HG02884 (cell line): ENCODE measurements at regions not wholly inside any gene's neighbourhood (a gene's known extent, or its start where the extent isn't known, plus 50 kb on each side); places are given as distances from the start of the nearest gene placed in this dataset.
"Not testable (repeated sequence)": the region's sequence is repeated elsewhere in the genome, so short reads cannot be mapped to it uniquely, and the experiment has no call there.

ENCODE experiments used
- ATAC-seq: cut with Tn5 transposase; IDR thresholded peaks from one replicate; pipeline ENCODE4 v1.9.1; 2021; ENCODE audit warnings: mild to moderate bottlenecking, moderate library complexity; ENCODE audit not compliant: unreplicated experiment

GRCh38 chr12:11978726-11979384 is 91.9 kb upstream of the BCL2L14 start:
- ATAC-seq, result no peak

DNA sequence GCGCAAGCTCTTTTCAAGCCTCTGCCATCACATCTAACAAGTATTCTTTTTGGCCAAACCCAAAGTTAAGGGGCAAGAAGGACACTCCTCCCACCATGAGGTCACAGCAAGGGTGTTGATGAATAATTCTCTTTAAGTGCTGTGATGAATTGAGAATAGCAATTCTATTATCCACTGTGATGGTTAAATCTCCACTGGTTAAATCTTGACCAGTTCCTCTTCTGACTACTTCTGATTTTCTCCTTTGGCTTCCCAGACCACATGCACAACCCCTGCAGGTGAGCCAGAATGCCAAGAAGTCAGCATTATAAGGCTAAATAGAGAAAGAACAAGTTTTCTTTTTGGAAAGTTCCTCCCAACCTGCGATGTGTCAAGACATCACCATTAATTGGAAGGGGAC is 90.6 kb upstream of the BCL2L14 start:
- ATAC-seq, result no peak

DNA sequence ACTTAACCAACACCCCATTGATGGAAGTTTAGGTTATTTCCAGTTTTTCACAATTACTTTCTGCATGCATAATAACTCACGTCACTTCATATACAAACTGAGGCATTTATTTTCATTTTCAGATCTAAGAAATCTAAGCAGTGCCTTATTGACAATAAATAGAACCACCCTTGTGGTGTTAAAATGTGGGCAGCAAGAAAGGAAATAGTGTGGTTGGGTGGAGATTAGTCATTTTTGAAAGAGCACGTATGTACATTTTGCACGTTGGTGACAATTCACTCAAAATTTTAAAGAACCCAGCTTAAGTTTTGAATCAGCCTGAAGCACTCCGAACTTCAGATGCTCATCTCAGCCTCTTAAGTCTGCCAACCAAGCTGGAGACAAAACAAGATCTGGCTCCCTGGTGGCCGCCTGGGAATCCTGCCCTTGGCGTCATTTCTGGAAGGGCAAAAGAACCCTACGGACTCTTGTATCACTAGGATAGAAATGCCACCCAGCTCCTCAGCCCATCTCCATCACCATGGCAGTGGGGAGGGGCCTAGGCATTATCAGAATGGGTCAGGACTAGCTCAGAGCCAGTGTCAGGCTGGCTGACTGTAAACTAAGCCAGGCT is 89.5 kb upstream of the BCL2L14 start:
- peak; percentile 81 for ATAC-seq

- ATAC-seq, result no peak
These were observed 86.3 kb upstream of the BCL2L14 start for GRCh38 chr12:11984417-11984816.

DNA sequence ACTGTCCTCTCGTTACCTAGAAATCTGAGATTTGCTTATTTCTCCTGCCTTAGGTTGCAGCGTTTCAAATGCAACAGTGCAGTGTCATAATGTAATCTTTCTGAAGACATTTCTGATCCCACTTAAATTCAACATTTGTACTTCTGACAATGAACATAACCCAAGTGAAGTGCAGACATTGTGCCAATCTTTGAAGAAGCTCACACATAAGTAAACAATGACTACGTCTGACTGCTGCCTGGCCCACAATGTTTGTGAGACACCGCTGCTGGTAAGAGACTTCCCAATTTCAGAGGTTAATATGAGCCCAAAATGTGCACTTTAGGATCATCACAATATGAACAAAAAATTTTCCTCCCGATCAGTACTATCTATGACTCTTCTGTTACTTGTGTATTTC is 84.6 kb upstream of the BCL2L14 start:
- ATAC-seq, result no peak

DNA sequence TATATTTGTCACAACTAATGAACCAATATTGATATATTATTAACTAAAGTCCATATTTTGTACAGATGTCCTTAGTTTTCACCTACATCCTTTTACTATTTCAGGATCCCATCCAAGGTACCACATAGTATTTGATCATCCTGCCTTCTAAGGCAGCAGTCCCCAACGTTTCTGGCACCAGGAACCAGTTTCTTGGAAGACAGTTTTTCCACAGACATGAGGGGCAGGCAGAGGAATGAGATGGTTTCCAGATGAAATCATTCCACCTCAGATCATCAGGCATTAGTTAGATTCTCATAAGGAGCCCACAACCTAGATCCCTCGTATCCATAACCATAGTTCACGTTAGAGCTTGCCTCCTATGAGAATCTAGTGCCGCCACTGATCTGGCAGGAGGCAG is 82.8 kb upstream of the BCL2L14 start:
- ATAC-seq, result no peak

DNA sequence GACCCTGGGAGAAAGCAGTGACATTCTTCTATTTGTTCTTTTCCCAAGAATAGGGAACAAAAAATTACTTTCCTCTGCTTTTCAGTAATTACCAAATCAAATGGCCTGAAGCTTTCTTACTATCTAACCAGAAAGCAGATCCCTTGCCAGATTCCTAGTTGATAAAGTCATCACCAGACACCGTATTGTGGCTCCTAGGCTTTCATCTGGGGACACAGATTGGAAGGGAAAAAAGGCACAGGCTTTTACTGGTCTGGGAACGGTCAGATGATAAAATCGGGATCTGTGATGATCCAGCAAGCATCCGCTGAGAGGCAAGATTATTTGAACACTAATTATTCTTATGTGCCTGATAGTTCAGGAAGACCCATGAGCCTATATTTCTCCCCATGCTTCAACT is 79.1 kb upstream of the BCL2L14 start:
- no peak for ATAC-seq

GRCh38 chr12:11992515-11992914 is 78.2 kb upstream of the BCL2L14 start:
- ATAC-seq, result no peak

- ATAC-seq, result not testable (repeated sequence)
These were observed 72.3 kb upstream of the BCL2L14 start for GRCh38 chr12:11998307-11998943.

GRCh38 chr12:11998944-11999315 is 71.8 kb upstream of the BCL2L14 start:
- no peak for ATAC-seq

- ATAC-seq, result no peak
These were observed 67.1 kb upstream of the BCL2L14 start for GRCh38 chr12:12003609-12004008.

DNA sequence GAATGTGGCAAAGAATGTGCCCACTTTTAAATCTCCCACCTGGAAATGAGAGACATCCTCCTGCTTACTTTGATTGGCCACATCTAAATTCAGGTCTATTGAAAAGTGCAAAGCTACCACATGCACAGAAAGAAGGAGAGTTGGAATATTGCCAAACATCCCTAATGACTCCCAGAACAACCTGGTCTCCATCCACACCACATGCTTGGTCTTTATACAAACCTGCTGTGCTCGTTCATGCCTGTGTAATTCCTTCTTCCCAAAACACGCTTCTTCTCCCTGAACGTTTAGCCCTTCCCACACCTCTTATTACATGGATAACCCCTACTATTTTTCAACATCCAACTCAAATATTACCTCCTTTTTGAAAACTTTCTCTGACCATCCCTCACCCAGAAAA is 66.2 kb upstream of the BCL2L14 start:
- ATAC-seq, result no peak

DNA sequence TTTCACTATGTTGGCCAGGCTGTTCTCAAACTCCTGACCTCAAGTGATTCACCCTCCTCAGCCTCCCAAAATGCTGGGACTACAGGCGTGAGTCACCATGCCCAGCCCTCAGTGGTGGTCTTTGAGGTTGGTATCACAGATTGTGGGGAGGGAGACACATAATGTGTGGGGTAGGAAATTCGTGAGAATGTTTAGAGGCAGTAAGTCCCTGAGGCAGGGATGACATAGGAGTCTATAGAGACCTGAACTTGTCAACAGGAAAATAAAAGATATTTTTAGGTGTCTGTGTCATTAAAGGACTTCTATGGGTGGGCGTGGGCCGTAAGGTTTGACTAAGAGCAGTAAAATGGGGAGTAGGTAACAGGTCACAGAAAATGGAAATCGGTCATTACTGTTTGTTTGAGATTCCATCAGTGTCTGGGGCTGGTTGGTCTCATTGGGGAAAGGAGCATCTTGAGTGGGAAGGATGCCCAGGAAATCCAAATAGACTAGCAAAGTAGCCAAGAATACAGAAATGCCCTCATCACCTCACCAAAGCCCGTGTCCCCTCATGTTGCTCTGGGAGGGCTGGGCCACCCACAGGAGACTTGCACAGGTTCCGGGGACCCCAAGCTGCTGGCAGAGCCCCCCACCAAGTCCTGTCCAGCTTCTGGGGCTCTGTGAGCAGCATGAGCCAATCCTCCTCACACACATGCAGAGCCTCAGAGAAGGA is 63.6 kb upstream of the BCL2L14 start:
- peak; percentile 30 for ATAC-seq

GRCh38 chr12:12007713-12008231 is 63.0 kb upstream of the BCL2L14 start:
- ATAC-seq, result no peak

- ATAC-seq, result no peak
These were observed 62.4 kb upstream of the BCL2L14 start for GRCh38 chr12:12008232-12008850.

GRCh38 chr12:12008931-12009611 is 61.7 kb upstream of the BCL2L14 start:
- ATAC-seq, result peak; percentile 38

- ATAC-seq, result not testable (repeated sequence)
These were observed 60.9 kb upstream of the BCL2L14 start for GRCh38 chr12:12009749-12010276.

GRCh38 chr12:12010277-12011039 is 60.3 kb upstream of the BCL2L14 start:
- ATAC-seq, result peak; percentile 33

GRCh38 chr12:12011880-12012260 is 58.9 kb upstream of the BCL2L14 start:
- no peak for ATAC-seq
